Endothelial cell of umbilical vein (primary cell): ENCODE measurements at regions not wholly inside any gene's neighbourhood (a gene's known extent, or its start where the extent isn't known, plus 50 kb on each side); places are given as distances from the start of the nearest gene placed in this dataset.

Experiments
- BruUV-seq: library from RNA; stranded (reverse); fragments of 400-500 nt; replicated peaks from 2 replicates; lab custom pipeline; 2021; lab: Mats Ljungman, UMichigan
- CTCF ChIA-PET: fragments of 300-600, 350-600 bp; sonication (Branson Sonifier 250); formaldehyde crosslinking; loops from one replicate; lab custom pipeline; 2021; ENCODE audit warnings: antibody characterized with exemption, inconsistent platforms; lab: Charles Lee
- POLR2A ChIA-PET: fragments of 300-600, 350-600 bp; sonication (Branson Sonifier 250); formaldehyde crosslinking; loops from one replicate; lab custom pipeline; 2021; ENCODE audit warnings: antibody characterized with exemption, inconsistent platforms; lab: Charles Lee
- DNase-seq: peaks from one replicate; pipeline ENCODE4 v3.0.0-alpha.2; 2011; ENCODE audit warnings: low read depth, low spot score
- FAIRE-seq: peaks from 2 replicates; lab custom pipeline; 2011; peaks lifted over from hg19 to GRCh38; lab: Jason Lieb, UNC
- H2AFZ ChIP-seq: 2 replicates; pipeline ENCODE4 v1.6.0; 2012; ENCODE audit warnings: low read depth, low read length, control low read depth, inconsistent platforms
- H3K27ac ChIP-seq: 2 replicates; pipeline ENCODE4 v1.5.1; 2011; ENCODE audit warnings: low read depth, mild to moderate bottlenecking, control low read depth, low read length, moderate library complexity; ENCODE audit not compliant: insufficient read depth
- H3K27me3 ChIP-seq, 2 experiments: 2 replicates each; pipeline versions ENCODE4 v1.6.0 to v1.6.1; 2011; ENCODE audit warnings: low read length in 2 of 2, mixed read lengths in 1 of 2; ENCODE audit not compliant: control insufficient read depth in 2 of 2, insufficient read depth in 2 of 2
- H3K36me3 ChIP-seq, 2 experiments: 2 replicates in 1 of 2; 3 replicates in 1 of 2; pipeline ENCODE4 v1.5.1; 2011; ENCODE audit warnings: low read length in 2 of 2, mild to moderate bottlenecking in 1 of 2, moderate library complexity in 1 of 2; ENCODE audit not compliant: control insufficient read depth in 2 of 2, insufficient read depth in 2 of 2; ENCODE audit errors: extremely low read depth in 1 of 2
- H3K4me1 ChIP-seq: 3 replicates; pipeline ENCODE4 v1.5.1; 2011; ENCODE audit warnings: mild to moderate bottlenecking, low read length; ENCODE audit not compliant: control insufficient read depth, insufficient read depth; ENCODE audit errors: extremely low read depth
- H3K4me2 ChIP-seq: 2 replicates; pipeline ENCODE4 v1.6.1; 2011; ENCODE audit warnings: low read length, control low read depth, mixed read lengths; ENCODE audit not compliant: insufficient read depth
- H3K4me3 ChIP-seq, 3 experiments: fragments of 200-600 bp in 1 of 3; sonication (generic), shearing (Covaris generic) in 1 of 3; replicated peaks in 1 of 3; 2 replicates each; pipeline ENCODE4 v1.5.1; 2011 to 2016; ENCODE audit warnings: control low read depth in 3 of 3, low read length in 3 of 3, mild to moderate bottlenecking in 2 of 3, inconsistent platforms in 1 of 3, low read depth in 1 of 3, moderate library complexity in 1 of 3; ENCODE audit not compliant: insufficient read depth in 1 of 3
- H3K79me2 ChIP-seq: 2 replicates; pipeline ENCODE4 v1.6.0; 2012; ENCODE audit warnings: low read length, inconsistent platforms; ENCODE audit not compliant: control insufficient read depth, insufficient read depth
- H3K9ac ChIP-seq: replicated peaks from 2 replicates; pipeline ENCODE3; 2011; ENCODE audit warnings: low read length, control low read depth; ENCODE audit not compliant: insufficient read depth; ENCODE audit errors: extremely low read depth
- H3K9me1 ChIP-seq: replicated peaks from 3 replicates; pipeline ENCODE4 v1.6.0; 2011; ENCODE audit warnings: mild to moderate bottlenecking, low read length; ENCODE audit not compliant: control insufficient read depth, insufficient read depth; ENCODE audit errors: extremely low read depth
- H3K9me3 ChIP-seq: replicated peaks from 2 replicates; pipeline ENCODE4 v1.5.1; 2012; ENCODE audit warnings: low read length, inconsistent platforms; ENCODE audit not compliant: control insufficient read depth, insufficient read depth
- H4K20me1 ChIP-seq: replicated peaks from 2 replicates; pipeline ENCODE3; 2011; ENCODE audit warnings: mild to moderate bottlenecking, low read length; ENCODE audit not compliant: control insufficient read depth, insufficient read depth; ENCODE audit errors: extremely low read depth
- EZH2 ChIP-seq: IDR thresholded peaks from 2 replicates; pipeline ENCODE4 v1.6.1; 2012; ENCODE audit warnings: borderline replicate concordance, low read depth, mild to moderate bottlenecking, moderate library complexity, low read length, inconsistent platforms; ENCODE audit not compliant: severe bottlenecking
- FOS ChIP-seq: IDR thresholded peaks from 2 replicates; pipeline ENCODE4 v1.6.1; 2011; ENCODE audit warnings: mild to moderate bottlenecking, low read length, moderate library complexity, borderline replicate concordance; ENCODE audit not compliant: insufficient read depth
- GATA2 ChIP-seq: IDR thresholded peaks from 2 replicates; pipeline ENCODE4 v1.7.0; 2011; ENCODE audit warnings: low read depth, mild to moderate bottlenecking, moderate library complexity, mixed read lengths, low read length; ENCODE audit not compliant: insufficient read length, insufficient read depth
- JUN ChIP-seq: IDR thresholded peaks from 2 replicates; pipeline ENCODE4 v1.6.1; 2011; ENCODE audit warnings: borderline replicate concordance, low read depth; ENCODE audit not compliant: insufficient read length, insufficient read depth
- MYC ChIP-seq: IDR thresholded peaks from one replicate; pipeline ENCODE4 v1.6.1; 2011; ENCODE audit warnings: mild to moderate bottlenecking, low read depth, low read length
- POLR2A ChIP-seq: IDR thresholded peaks from 2 replicates; pipeline ENCODE4 v1.6.1; 2012; ENCODE audit warnings: low read depth, mild to moderate bottlenecking, control low read depth, low read length
- POLR2AphosphoS5 ChIP-seq: IDR thresholded peaks from 2 replicates; pipeline ENCODE4 v1.6.1; 2012; ENCODE audit warnings: low read depth, mild to moderate bottlenecking, control low read depth, low read length, moderate library complexity; ENCODE audit not compliant: insufficient read depth
- dilution Hi-C: fragments of 300-500 bp; cut with MboI; formaldehyde crosslinking; loops from one replicate; pipeline ENCODE4 v1.15.0; 2019; ENCODE audit warnings: low sequenced_read_pairs; ENCODE audit not compliant: extremely low pct_ligation_motif_present
- intact Hi-C: fragments of 100-400 bp; cut with micrococcal nuclease; formaldehyde crosslinking; loops from one replicate; pipeline ENCODE4 v1.10.0; 2022
- TF ChIP-seq, protein P1 (sequence below), 2 donors: IDR thresholded peaks; 1 replicate in 1 of 2; 2 replicates in 1 of 2; pipeline ENCODE4 v1.5.1; 2011; ENCODE audit warnings: low read length in 2 of 2, mild to moderate bottlenecking in 2 of 2, moderate library complexity in 2 of 2, control low read depth in 1 of 2, inconsistent platforms in 1 of 2, low read depth in 1 of 2; ENCODE audit not compliant: insufficient read depth in 1 of 2; ENCODE audit errors: extremely low read depth in 1 of 2
- TF ChIP-seq, protein P2 (sequence below): IDR thresholded peaks from 2 replicates; pipeline ENCODE4 v1.6.1; 2011; ENCODE audit not compliant: insufficient read depth, insufficient read length

DNA sequence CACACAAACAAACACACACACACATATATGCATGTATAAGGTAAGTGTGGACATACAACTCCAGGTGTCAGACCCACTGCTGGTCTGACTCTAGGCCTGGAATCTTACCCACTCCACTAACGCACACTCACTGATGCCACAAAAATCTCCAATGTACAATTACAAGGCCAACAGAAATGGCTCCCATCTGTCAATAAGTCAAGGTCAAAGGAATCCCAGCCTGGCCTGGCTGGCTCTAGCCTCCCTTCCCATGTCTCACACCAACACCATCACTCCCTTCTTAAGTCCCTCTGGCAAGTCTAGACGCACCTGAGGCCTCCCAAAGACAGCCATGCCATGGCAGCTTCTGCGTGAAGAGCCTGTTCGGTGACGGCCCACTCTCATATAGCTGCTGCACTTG is 99.2 kb upstream of the CDYL2 start:
- no TSS peak for BruUV-seq
- dilution Hi-C loops (no loop called here), intact Hi-C loops (no loop called here)
- Histone ChIP-seq H3K27me3 (no peaks in the 10 kb centered on the region), H3K4me1 (peaks cover 3% of the 10 kb centered on the region), H3K9me3 (no peaks in the 10 kb centered on the region), H3K4me2 (no peak overlapping the region), H3K4me3 (no peak overlapping the region), H3K79me2 (no peaks in the 10 kb centered on the region), H3K9ac (no peak overlapping the region), H4K20me1 (no peaks in the 10 kb centered on the region), H3K27ac (no peak overlapping the region), H2AFZ (no peak overlapping the region), H3K9me1 (no peaks in the 10 kb centered on the region), H3K36me3 (no peaks in the 10 kb centered on the region)
- ChIA-PET POLR2A (no interaction called here), CTCF (no interaction called here)
- DNase-seq (no peak), FAIRE-seq (no peak)
- TF ChIP-seq JUN: no peak
- TF ChIP-seq, protein P1, sequence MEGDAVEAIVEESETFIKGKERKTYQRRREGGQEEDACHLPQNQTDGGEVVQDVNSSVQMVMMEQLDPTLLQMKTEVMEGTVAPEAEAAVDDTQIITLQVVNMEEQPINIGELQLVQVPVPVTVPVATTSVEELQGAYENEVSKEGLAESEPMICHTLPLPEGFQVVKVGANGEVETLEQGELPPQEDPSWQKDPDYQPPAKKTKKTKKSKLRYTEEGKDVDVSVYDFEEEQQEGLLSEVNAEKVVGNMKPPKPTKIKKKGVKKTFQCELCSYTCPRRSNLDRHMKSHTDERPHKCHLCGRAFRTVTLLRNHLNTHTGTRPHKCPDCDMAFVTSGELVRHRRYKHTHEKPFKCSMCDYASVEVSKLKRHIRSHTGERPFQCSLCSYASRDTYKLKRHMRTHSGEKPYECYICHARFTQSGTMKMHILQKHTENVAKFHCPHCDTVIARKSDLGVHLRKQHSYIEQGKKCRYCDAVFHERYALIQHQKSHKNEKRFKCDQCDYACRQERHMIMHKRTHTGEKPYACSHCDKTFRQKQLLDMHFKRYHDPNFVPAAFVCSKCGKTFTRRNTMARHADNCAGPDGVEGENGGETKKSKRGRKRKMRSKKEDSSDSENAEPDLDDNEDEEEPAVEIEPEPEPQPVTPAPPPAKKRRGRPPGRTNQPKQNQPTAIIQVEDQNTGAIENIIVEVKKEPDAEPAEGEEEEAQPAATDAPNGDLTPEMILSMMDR (IDR thresholded peaks at IDR 0.05; ENCODE audit: extremely low read depth in 1 of 2, insufficient read depth in 1 of 2, low read depth in 1 of 2, low read length in 2 of 2): no peak

DNA sequence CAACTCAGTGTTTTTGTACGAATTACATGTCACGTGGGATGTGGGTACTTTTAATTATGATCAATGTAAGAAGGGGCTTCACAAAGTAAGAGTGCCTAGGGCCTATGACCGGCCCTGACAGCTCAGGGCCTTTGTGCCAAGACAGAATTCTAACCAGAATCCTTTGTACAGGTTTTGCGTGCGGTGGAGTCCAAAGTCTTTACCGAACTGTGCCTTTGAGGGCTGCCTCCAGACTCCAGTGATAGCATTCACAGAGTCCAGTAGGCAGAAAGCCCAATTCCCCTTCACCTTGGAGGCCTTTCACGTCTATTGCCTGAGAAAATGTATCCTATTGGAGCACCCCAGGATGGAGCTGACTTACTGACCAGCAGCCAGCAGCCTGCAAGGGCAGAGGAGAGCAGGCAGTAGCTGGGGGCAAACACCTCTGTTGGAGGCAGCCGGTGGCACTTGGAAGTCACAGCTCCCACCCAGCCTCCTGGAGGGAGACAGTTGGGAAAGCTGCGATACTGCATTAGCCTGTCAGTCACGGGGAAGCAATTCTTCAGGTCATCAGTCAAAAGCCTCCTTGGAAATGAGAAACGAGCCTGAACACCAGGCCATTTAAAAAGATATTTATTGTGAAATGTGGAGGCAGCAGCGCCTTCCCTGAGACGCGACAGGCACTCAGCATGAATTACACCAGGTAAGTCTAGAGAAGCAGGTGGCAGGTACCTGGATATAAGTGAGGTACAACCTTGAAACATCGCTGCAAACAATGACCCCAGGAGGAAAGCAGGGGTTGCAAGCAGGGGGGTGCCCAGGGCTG is 98.1 kb upstream of the CDYL2 start:
- Histone ChIP-seq H3K79me2 (no peaks in the 10 kb centered on the region), H3K36me3 (no peaks in the 10 kb centered on the region), H3K9me3 (no peaks in the 10 kb centered on the region), H2AFZ (no peak overlapping the region), H3K4me1 (peaks cover 3% of the 10 kb centered on the region), H3K27me3 (no peaks in the 10 kb centered on the region), H3K4me2 (no peak overlapping the region), H3K9ac (no peak overlapping the region), H3K27ac (no peak overlapping the region), H3K4me3 (no peak overlapping the region), H4K20me1 (no peaks in the 10 kb centered on the region), H3K9me1 (no peaks in the 10 kb centered on the region)
- DNase-seq: no peak
- ChIA-PET POLR2A (no interaction called here), CTCF (no interaction called here)
- TF ChIP-seq MYC (no peak), POLR2AphosphoS5 (no peak), JUN (no peak), FOS (no peak), GATA2 (no peak), POLR2A (no peak), EZH2 (no peak)
- TF ChIP-seq, protein P1 (IDR thresholded peaks at IDR 0.05; ENCODE audit: extremely low read depth in 1 of 2, insufficient read depth in 1 of 2, low read depth in 1 of 2, low read length in 2 of 2): no peak
- TF ChIP-seq, protein P2, sequence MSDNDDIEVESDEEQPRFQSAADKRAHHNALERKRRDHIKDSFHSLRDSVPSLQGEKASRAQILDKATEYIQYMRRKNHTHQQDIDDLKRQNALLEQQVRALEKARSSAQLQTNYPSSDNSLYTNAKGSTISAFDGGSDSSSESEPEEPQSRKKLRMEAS: no peak
- dilution Hi-C loops: no loop called here
- FAIRE-seq: no peak
- no TSS peak for BruUV-seq
- intact Hi-C loops: no loop called here
